ENCODE measurements at regions not wholly inside any gene's neighbourhood (a gene's known extent, or its start where the extent isn't known, plus 50 kb on each side); places are given as distances from the start of the nearest gene placed in this dataset.
"Not testable (repeated sequence)": the region's sequence is repeated elsewhere in the genome, so short reads cannot be mapped to it uniquely, and the experiment has no call there.

GRCh38 chr6:25138233-25138933, 140.8 kb upstream of the CARMIL1 start:
- peak; percentile 73 for ATAC-seq (ENCODE audit: low FRiP score)
- TF ChIP-seq CTCF (IDR thresholded peaks at IDR 0.05): no peak
- no peak for DNase-seq (ENCODE audit: low spot score)

- ATAC-seq (ENCODE audit: low FRiP score) (no peak), DNase-seq (ENCODE audit: low spot score) (no peak)
- no peak for TF ChIP-seq CTCF (IDR thresholded peaks at IDR 0.05)
These were observed 140.2 kb upstream of the CARMIL1 start for GRCh38 chr6:25138934-25139415.

- ATAC-seq (ENCODE audit: low FRiP score); DNase-seq (ENCODE audit: low spot score): not testable (repeated sequence)
These were observed 139.6 kb upstream of the CARMIL1 start for GRCh38 chr6:25139608-25140007.

GRCh38 chr6:25142506-25142905, 136.7 kb upstream of the CARMIL1 start:
- DNase-seq (ENCODE audit: low spot score) (no peak), ATAC-seq (ENCODE audit: low FRiP score) (no peak)
- TF ChIP-seq CTCF (IDR thresholded peaks at IDR 0.05): no peak

- no peak for TF ChIP-seq CTCF (IDR thresholded peaks at IDR 0.05)
- DNase-seq (ENCODE audit: low spot score) (no peak), ATAC-seq (ENCODE audit: low FRiP score) (no peak)
These were observed 134.3 kb upstream of the CARMIL1 start for GRCh38 chr6:25144919-25145318.

- DNase-seq (ENCODE audit: low spot score): no peak
- TF ChIP-seq CTCF (IDR thresholded peaks at IDR 0.05): no peak
- ATAC-seq (ENCODE audit: low FRiP score): no peak
These were observed 132.0 kb upstream of the CARMIL1 start for GRCh38 chr6:25147223-25147622.

GRCh38 chr6:25150031-25150430, 129.1 kb upstream of the CARMIL1 start:
- no peak for DNase-seq (ENCODE audit: low spot score)
- no peak for TF ChIP-seq CTCF (IDR thresholded peaks at IDR 0.05)
- ATAC-seq (ENCODE audit: low FRiP score): no peak

All from omental fat pad (tissue), 3 donors.